Stimulated activated CD4-positive, alpha-beta T cell treated with anti-CD3 and anti-CD28 coated beads, Interleukin-15, amount 100 ng/mL, for 24 hours (primary cell): ENCODE measurements at regions not wholly inside any gene's neighbourhood (a gene's known extent, or its start where the extent isn't known, plus 50 kb on each side); places are given as distances from the start of the nearest gene placed in this dataset.

Experiments used
- DNase-seq: peaks from one replicate; pipeline ENCODE4 v3.0.0-alpha.2; 2020

DNA sequence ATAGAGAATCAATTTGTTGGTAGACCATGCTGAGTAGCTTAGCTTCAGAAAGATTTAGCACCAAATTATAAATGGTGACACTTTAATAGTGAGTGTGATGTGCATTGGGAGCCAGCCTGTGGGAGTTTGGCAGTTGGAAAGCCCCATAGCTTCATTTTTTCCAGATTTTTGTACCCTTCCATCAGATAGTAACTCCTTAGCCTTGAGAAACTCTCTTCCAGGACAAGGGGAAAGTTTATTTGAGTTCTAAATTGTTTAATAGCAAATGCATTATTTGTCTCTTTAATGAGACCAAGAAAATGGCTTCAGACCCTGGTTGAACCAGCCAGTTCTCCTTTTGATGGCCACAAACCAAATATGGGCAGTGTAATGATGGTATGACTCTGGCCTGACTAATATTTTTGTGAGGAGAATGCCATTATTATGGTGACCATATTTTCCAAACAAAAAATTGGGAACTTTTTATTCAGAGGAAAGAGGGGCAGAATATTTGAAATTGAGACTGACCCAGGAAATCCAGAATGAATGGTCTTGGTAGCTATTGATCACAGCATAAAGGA lies 49.8 kb downstream of the PLCE1 start:
- no peak for DNase-seq

GRCh38 chr10:94046098-94046497 lies 52.4 kb downstream of the PLCE1 start:
- DNase-seq = no peak

DNA sequence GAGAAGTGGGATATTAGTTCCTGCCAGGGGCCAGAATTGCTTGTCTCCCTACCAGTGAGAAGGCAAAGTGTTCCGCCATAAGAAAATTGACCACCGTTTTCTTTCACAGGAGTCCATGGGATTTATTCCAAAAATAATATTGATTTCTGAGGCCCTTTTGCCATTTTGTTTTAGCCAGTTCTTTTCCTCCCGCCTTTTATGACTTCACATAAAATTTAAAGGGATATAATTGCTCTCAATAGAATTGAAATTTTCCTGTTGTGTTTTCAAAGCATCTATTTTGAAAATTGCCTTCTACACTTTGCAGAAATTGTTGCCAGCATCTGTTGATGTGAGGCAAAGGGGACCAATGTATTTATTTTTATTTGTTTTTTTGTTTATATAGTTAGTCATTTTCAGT lies 53.6 kb downstream of the PLCE1 start:
- DNase-seq = no peak

- DNase-seq = no peak
Measured at GRCh38 chr10:94049911-94050310, 56.2 kb downstream of the PLCE1 start.

DNA sequence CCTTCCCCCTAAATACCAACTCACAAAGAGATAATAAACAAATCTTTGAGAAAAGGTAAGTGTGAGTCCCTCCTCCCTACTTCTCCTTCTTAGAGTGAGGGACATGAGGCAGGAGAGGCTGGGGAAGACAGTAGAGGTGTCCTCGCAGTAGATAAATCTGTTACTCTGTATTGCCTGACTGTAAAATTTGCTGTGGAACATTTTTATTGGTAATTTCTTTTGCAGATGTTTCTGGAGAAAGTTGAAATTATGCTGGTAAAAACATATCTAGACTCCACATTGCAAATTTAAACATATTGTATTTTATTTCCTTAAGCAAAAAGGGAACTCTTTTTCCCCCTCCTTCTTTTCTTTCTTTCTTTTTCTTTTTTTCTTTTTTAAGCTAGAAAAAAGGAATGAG lies 58.5 kb downstream of the PLCE1 start:
- no peak for DNase-seq

GRCh38 chr10:94052866-94053791 lies 59.4 kb downstream of the PLCE1 start:
- DNase-seq = no peak

- DNase-seq = no peak
Measured at GRCh38 chr10:94059178-94059883, 65.6 kb downstream of the PLCE1 start.

- DNase-seq = no peak
Measured at GRCh38 chr10:94061026-94061425, 67.3 kb downstream of the PLCE1 start.

GRCh38 chr10:94062611-94063010 lies 68.9 kb downstream of the PLCE1 start:
- DNase-seq = no peak

DNA sequence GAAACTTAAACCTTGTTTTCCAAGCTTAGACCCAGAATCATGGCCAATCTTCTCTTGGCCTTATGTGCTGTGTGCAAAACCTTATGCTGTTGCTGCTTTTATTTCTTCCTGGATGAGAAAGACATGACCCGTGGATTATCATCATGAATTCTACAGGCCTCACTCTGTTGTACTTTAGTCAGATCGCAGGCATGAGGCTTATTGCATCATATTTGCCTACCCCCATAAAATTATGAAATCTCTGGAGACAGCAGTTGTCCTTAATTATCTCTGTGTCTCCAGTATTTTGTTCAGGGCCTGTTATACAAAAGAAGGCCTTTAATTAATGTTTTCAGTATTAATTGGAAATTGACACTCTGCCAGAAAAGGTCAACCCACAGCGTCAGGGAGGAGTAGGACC lies 71.6 kb downstream of the PLCE1 start:
- DNase-seq = no peak

DNA sequence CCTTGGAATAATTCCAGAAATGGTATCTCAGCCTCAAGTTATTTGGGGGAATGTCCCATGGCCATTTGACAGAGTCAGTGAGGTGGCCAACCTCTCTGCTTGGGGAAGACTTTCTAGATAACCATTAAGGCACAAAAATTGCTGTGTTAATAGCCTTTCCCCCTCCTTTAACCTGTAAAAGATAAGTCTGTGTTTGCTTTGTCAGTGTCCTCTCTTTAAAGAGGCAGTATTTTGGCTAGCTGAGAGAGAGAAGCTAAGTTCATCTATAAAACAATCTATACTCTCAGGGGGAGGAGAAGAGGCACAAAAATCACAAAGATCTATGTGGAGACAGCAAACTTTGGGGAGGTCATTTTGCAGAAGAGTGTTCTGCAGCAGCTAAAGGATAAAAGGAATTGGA lies 72.1 kb downstream of the PLCE1 start:
- DNase-seq = no peak

DNA sequence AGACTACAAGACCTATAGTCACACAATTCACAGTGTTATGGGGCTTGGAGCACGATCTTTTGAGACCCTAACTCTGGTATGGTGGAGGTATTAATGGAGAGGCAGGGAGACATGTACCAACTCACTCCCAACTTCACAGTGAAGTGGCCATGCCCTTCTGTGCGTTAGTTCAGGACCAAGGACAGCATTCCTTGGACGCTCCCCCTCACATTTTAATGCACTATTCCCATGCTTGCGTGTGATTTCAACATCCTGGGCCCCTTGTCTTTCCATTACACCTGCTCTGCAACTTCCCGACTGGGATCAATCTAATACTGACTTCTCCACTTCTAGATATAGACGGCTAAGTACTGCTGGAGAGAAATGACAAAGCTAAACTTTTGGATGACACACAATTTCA lies 72.7 kb downstream of the PLCE1 start:
- no peak for DNase-seq

DNA sequence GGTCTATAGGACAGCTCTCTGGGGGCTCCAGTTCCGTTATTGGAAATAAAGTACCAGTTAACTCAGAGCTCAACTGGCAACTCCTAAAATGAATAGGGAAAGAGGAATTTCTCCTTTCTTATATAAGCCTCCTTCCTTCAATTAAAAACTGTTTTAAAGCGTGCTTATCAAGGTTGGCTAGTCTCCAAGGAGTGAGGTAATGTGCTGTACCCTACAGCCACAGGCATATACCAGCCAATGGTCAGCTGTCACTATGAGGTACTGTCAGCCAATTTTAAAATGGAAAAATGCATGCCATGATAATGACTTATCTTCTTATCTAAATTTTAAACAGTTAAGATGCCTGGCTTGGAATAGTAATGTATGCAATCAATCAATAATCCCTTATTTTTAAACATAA lies 76.2 kb downstream of the PLCE1 start:
- DNase-seq = no peak

GRCh38 chr10:94074462-94074861 lies 80.7 kb downstream of the PLCE1 start:
- no peak for DNase-seq

GRCh38 chr10:94075506-94075905 lies 81.8 kb downstream of the PLCE1 start:
- no peak for DNase-seq

GRCh38 chr10:94076325-94076841 lies 82.7 kb downstream of the PLCE1 start:
- DNase-seq = no peak

GRCh38 chr10:94077042-94077441 lies 83.3 kb downstream of the PLCE1 start:
- DNase-seq = no peak

- no peak for DNase-seq
Measured at GRCh38 chr10:94080108-94080507, 86.4 kb downstream of the PLCE1 start.

DNA sequence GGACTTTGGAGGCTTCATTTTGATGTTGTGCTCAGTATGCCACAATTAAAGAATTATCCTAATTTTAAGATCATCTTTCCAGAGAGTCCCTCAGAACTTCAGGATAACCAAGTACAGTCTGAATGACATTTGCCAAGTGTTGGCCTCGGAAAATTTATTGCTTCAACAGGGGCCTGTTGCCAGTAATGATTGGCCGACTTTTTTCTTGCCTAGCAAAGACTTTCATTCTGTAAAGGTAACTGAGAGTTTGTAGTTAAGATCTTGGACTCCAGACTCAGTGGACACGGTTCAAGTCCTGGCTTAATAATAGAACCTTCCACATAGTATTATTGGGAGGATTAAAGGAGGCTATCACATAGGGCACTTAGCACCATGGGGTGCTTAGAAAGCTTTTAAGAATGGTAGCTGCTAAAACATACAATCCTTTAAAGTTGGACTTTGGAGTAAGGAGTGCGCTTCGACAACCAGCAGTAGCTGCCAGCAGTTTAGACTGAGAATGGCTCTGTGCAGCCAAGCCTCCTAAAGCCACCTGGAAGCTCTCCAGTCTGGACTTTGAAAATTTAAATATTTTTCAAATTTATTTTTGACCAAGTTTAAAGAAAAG lies 90.0 kb downstream of the PLCE1 start:
- DNase-seq = no peak

GRCh38 chr10:94084344-94084743 lies 90.6 kb downstream of the PLCE1 start:
- no peak for DNase-seq

- no peak for DNase-seq
Measured at GRCh38 chr10:94085288-94085687, 91.6 kb downstream of the PLCE1 start.

DNA sequence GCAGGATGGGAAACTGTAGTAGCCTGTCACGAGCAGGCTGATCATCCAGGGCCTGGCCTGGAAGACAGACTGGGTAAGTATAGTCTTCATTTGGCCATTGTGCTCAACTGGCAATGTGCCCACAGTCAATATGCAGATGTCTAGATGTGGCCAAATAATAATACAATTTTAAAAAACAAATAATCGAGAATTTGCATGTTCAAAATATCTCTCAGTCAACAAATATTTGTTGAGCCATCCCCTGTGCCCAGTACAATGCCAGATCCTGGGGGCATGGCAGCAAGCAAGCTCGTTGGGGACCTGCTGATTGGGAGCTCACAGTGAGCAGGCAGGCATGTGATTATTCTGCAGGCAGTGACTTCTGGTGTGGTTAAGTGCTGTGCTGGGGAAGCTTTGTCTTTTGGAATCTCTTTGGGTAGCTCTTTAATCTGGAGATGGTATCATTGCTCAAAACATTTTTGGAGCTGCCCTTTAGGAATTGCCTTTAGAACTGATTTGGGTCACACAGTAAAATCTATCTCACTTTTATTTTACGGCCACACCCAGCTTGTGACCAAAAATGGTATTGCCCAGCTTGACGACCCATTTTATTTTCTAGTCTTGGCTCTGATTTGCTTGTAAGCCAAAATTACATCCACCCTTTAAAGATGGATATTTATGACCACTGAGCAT lies 92.2 kb downstream of the PLCE1 start:
- DNase-seq = no peak

DNA sequence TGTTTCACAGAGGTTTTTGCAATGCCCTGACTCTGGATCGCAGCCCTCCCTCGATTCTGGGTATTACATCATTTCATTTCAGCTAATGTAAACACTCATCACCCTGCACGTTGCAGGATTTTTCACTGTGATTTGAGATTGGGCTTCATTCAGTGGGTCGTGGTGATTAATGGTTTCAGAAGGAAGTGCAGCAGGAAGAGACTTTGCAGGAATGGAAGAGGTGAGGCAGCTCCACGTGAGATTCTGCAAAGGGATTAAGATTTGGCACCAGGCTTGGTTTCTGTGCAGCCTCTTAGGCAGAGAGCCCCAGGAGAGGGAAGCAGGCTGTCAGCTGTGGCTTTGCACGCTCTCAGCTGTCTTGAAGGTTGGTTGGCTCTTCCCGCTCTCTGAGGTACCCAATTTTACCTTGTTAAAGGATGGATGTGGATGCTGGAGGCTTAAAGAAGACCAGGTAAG lies 95.2 kb downstream of the PLCE1 start:
- DNase-seq = no peak
